Stimulated activated naive CD4-positive, alpha-beta T cell (primary cell): ENCODE measurements at regions not wholly inside any gene's neighbourhood (a gene's known extent, or its start where the extent isn't known, plus 50 kb on each side); places are given as distances from the start of the nearest gene placed in this dataset.

Experiments used
- DNase-seq, 6 experiments: peaks; one replicate each; lab custom pipeline; 2025; lab: John Stamatoyannopoulos, UW

DNA sequence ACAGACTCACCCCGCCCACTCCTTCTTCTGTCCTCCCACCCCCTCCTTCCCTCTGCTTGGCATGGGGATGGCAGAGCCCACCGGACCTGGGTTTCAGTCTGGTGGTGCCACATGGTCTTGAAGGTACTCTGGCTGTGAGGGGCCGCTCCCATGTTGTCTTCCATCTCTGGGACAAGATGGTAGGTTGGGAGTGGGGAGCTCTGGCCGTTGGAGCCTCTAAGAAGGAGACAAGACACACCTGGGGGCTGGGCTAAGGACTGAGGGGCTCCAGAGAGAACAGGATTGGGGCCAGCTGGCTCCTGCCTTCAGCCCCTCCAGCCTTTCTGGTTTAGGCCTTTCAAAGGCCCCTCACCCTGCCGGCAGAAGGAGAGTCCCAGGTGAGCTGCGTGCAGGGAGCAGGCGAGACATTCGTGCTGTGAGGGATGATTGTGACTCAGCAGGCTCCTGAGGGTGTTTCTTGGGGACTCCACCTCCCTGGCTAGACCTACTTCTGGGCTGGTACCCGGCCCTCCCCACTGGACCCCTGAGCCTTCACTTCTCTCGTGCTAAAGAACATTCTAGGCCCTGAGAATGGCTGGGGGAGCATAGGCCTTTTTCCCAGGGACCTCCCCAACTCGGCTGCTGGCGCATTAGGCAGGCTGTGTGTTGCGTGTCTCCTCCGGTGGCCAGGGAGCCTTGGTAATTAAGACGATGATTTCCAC, 128.2 kb upstream of the HAAO start:
- DNase-seq, result no peak

DNA sequence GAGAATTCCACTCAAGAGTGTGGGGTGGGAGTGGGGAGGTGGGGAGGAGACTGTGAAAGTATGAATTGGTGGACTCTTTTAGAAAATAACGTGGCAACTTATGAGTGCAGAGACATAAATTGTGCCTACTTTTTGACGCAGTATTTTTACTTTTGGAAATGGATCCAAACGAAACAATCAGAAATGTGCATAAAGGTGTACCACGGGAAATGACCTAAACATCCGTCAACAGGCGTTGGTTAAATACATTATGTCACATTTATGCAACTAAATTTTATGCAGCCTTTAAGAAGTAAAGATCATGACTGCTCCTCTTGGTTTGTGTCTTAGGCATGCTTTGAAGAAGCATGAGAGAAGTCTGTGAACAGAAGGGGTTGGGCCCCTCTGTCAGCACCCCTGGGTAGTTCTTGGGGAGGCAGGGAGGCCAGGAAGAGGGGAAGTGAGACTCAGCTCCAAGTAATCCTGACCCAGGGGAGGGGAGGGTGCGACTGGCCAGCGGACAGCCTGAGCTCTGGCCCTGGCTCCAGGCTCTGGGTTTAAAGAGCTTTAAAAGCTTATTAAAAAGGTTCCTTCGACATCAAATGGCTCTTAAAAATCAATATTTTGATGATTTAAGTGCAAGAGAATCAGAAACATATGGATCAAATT, 126.4 kb upstream of the HAAO start:
- no peak for DNase-seq

DNA sequence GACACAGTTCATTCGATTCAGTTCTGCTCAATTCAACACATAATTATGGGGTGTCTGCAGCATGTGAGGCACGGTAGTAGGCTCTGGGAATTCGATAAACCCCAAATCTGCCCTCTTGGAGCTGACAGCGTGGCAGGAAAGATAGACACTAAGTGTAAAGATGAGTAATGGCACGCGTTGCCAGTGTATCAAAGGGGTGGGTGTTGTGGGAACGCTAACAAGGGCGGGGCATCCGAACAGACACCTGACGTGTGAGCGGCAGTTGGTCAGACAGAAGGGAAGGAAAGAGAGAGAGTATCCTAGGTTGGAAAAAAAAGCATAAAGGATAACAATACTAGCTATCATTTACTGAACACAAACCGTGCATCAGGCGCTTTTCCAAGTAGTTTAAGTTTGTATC, 125.7 kb upstream of the HAAO start:
- DNase-seq, result no peak

DNA sequence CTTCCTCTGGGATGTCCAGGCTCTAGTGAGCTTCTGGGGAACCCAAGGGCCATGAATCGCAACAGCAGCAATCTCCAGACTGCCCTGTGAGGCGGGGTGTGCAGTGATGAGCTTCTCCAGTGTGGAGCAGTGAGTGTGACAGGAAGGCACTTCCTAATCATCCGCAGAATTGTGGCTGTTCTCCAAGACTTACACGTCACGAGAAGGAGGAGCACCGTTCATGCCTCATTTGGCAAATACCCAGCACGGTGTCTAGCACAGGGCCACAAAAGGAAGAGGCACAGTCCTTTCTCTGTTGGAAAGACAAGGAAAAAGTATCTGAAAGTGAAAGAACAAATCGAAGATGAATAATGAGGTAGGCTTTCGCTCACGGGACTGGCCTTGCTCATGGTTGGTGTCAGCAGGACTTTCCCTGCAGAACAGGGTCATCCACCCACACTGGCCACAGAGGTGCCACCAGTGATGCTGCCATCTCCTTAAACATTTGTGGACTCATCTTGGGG, 125.1 kb upstream of the HAAO start:
- no peak for DNase-seq

DNA sequence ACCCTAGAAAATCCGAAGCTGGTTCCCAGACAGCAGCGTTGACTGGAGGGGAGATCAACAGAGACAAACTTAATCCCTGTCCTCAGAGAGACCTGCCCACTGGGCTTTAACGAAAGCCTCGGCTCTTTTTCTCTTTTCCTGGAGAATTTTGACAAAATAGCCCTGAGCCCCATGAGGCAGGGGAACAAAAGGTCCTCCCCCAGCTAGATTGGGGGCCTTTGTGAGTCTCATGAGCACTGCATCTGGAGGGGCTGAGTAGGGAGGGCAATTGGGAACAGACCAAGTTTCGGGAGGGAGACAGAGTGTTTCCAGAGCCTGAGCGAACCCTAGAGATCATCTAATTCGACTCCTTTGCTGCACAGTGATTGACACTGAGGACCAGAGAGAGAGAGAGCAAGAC, 123.9 kb upstream of the HAAO start:
- DNase-seq, result no peak

DNA sequence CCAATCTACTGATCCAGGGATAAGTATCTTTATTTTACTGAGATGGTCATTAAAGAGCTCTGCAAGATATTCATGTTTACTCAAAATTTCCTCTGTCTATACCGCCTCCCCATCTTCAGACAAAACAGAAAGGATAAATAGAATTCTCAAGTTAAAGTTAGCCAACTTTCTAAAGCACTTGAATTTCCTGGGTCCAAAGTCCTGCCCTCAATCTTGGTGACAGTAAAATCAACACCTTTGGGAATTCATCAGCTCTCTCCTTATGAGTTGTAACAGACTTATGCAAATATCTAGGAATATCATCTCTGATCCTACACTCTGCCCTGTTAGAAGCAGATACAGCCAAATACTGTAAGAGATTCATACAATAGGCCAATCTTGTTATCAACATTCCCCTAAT, 122.5 kb upstream of the HAAO start:
- DNase-seq, result no peak

DNA sequence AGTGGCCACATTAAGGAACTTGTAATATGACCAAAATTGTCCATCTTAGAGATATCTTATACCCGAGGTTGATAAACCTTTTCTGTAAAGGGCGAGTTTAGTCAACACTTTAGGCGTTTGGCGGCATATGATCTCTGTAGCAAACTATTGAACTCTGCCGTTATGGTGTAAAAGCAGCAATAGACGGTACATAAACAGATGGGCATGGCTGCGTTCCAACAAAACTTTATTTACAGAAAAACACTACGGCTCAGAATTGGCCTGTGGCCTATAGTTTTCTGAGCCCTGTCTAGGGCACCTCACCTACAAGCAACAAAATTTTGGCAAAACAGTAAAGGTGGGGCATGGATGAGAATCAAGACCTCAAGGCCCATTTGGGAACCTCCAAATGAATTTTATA, 121.9 kb upstream of the HAAO start:
- DNase-seq, result no peak

DNA sequence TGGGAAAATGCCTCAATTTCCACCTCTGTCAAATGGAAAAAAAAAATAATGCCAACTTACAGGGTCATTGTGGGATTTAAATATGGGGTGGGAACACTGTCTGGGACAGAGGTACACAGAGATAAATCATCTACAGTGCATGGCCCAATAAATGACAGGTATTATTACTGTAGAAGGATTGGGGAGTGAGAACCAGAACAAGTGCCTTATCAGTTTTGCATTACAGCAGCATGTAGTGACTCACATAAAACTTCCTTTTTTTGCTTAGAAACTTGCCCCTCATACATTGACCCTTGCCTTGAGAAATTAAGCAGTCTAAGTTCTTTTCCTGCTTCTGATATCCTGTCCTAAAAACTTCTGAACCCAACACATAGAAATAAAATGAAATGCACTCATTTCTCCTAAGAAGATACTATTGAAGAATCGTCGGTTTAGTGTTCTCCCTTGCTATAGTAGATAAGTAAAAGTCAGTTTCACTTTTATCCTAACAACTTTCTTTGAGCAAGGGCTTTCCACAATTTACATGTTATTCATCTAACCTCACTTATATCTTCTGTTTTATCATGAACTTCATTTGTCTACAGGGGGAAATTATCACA, 121.0 kb upstream of the HAAO start:
- DNase-seq, result no peak

DNA sequence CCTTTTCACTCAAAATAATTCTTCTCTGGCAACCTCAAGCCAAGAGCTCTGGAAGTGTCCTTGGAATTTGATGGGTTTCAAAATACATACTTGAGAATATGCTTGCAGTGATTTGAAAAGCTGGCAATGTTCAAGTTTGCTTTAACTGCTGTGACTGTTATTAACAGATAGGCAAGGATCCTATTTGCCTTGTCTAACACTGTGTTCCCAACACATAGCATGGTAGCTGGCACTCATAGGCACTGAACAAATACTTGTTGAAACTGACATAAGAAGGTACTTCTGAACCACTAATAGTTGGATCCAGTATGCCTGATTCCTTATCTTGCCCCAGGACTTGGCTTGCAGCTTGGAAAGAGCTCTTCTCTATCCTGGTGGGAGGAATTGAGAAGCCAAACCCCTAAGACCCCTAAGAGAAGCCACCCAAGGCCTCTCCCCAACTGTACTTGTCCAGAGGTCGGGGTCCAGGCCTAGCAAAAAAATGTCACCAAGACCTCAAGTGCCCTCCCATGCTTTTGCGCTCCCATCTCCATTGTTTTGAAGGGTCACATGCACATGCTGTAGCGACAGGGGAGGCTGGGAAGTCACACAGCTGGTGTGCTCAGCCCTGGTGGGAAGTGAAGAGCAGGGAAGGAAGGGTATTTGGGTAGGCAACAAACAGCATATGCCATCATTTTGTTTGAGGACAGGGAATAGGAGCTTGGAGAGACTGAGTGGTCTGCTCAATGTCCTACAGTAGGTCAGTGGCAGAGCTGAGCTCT, 118.4 kb upstream of the HAAO start:
- DNase-seq, result no peak

DNA sequence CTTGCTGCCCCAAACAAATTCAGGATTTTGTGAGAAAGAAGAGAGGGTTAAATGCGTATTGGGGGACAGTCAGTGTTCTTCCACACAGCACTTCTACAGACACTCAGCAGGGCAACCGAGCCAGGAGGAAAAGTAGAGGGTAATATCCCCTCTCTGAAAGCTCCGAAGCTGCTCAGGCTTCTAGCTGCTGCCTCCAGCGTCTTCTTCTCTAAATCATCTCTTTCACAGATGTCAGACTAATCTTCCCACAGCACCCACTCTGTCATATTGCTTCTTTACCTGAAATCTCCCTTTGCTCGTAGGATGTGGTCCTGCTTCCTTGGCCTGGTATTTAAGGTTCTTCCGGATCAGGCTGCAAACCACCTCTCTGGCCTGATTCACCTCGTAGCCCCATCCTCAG, 117.6 kb upstream of the HAAO start:
- no peak for DNase-seq

DNA sequence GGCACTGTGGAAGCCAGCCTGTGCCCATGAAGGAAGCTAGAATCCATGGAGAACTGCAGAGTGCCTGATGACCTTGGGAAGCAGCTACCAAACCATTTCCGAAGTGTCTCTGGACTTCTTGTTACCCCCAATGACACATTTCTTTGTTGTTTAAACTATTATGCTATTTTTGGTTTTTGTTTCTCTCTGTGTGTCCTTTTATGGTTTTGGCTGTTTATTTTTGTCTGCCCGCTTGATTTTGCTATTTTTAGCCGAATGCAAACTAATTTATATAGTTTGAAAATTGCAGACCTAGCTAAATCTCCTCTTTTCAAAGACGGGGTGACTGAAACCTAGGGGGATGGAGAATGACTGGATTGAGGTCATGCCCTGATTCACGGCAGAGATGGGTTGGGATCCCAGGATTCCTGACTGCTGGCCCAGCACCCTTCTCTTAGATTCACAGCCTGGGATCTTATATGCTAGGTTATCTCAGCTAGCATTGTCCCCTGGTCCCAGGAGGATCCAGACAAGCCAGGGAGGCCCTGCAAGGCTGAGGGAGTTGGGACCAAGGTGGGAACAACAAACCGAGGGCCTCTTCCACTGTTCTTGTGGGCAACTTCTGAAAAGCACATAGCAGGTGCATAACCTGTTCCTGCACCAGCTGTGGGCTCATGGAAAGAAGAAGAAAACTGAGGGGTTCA, 116.3 kb upstream of the HAAO start:
- no peak for DNase-seq

DNA sequence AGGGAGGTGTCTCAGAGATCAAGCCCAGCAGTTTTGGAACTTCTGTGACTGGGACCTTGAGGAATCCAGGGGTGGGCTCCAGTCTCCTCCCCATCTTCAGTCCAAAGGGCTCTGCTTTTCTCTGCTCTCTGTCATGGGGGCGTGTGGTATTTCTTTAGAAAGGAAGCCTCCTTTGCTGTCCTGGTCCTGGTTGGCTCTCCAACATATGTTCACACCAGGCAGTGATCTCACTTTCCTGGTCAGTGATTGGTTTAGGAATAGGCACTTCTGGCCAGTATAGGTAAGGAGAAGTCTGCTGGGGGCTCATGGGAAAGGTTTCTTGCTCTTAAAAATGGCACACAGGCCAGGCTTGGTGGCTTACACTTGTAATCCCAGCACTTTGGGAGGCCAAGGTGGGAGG, 115.5 kb upstream of the HAAO start:
- DNase-seq, result no peak

DNA sequence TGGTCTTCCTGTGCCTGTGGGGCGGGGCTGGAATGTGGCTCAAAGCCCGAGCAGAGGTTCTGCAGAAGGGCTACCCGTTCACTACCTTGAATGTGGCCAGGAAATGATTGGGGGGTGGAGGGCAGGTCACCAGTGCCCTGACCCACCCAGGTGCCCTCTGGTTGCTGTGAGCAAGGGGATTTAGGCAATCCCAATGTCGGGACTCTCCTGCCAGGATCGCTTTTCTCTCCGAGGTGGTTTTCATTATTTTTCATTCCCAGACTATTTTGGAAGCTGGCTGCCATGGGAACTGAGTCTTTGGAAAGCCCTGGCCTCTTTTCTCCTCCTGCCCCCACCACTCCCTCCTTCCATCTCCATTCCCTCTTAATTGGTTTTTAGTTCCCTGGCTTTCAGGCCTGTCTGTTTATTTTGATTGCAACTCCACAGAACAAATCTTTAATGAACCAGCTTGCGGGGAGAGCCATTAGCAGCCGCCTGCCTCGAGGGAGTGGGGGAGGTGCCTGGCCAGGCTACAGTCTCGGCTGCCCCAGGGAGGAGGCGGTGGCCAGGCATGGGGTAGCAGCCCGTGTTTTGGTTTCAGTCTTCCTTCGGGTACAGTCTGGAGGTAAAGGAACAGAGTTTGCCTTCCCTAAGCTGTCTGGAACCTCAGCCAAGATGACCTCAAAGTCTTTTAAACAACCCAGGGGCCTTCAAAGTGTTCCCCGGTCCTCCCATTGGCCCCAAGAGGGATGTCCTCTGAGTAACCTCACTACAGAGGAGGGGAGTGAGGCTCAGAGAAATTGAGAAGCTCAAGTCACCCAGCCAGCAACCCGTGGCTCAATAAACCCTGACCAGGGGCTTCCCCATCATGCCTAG, 114.4 kb upstream of the HAAO start:
- DNase-seq, result no peak

DNA sequence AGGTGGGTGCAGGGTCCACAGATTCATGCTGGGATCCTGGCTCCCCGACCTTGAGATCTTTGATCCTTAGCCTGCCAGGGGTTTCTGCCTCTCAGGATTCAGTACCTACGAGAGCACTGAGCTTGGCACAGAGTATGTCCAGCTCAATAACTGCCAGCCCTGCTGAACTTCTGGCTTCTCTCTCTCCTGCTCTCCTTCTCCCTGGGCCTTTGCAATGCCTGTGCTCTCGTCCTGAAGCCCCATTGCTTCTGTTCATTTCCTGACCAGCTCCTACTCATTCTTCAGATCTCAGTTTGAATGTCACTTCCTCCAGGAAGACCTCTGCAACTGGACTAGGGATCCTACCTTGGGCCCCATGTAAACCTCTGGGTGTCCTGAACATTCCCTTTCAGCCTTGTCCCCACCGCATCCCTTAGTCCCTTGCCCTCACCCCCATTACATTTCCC, 113.8 kb upstream of the HAAO start:
- no peak for DNase-seq

DNA sequence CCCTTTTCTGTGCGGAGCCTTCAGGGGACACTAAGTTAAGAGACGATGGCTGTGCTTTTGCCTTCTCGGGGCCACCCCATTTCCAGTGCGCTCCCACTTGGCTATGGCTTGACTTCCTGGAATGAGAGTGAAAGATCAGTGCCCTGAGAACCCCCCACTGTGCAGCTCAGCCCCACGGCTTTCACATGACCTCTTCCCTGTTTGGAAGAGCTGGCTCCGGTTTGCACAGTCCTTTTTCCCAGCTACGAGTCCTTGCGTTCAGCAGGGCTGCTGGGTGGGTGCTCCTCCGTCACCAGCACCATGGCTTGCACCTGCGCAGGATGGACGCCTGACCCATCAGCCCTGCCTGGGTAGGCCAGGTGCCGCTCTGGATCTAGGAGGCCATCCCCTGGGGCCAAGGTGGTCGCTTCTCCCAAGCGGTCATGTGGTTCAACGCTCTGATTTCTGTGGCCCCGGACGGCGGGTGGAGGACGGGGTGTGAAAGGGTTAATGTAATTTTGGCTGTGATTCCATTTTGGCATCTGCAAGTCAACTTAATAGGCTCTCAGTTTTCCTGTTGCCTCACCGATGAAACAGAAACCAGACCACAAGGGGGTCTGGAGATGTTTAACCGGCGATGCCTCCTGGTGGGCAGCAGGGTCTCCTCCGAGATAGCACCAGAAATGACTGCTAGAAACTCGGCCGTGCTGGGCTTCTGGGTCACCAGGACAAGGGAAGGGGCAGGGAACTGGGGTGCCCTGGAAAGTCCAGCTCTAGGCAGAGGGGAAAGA, 113.1 kb upstream of the HAAO start:
- DNase-seq, result no peak

DNA sequence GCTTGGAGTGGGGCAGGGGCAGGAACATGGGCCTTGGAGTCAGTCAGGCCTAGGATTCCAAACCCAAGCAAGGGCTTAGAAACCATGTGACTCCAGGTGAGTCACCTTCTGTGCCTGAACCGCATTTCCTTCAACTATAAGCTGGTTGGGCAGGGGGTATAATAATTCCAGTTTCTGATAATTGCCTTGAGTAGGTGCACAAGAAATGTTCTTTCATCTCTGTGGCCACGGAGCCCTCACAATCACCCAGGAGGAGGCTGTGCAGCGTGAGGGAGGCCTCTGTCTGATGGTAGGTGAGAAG, 112.1 kb upstream of the HAAO start:
- no peak for DNase-seq

DNA sequence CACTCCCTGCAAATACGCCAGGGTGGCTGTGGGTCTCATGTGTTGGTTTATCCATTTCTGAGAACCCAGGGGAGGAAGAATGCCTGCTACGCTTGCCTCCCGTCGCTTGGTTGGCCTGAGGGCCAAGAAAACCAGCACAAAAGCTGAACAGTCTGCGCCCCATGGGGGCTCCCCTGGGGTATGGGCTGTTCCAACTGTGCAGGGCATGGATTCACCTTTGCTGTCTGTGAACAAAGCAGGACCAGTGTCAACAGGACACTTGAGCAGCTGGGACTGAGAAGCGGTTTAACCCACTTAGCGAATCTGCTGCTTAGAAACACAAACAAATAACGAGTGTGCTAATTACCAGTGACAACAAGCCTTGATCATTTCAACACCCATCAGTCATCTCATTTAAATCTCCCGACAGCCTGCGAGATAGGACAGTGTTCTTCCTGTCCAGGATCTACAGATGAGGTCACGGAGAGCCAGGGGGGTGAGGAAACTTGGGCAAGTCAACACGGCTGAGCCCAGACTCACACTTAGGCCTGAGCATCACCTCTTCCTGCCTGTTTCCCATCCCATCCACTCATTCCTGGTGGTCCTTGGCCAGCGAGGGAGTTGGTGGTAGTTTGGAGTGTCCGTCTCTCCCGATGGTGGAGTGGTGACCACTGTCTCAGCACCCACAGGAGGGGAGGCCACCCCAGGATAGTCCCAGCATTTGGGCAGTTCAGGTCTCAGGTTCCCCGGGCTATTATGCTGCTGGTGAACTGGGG, 111.6 kb upstream of the HAAO start:
- DNase-seq, result no peak

DNA sequence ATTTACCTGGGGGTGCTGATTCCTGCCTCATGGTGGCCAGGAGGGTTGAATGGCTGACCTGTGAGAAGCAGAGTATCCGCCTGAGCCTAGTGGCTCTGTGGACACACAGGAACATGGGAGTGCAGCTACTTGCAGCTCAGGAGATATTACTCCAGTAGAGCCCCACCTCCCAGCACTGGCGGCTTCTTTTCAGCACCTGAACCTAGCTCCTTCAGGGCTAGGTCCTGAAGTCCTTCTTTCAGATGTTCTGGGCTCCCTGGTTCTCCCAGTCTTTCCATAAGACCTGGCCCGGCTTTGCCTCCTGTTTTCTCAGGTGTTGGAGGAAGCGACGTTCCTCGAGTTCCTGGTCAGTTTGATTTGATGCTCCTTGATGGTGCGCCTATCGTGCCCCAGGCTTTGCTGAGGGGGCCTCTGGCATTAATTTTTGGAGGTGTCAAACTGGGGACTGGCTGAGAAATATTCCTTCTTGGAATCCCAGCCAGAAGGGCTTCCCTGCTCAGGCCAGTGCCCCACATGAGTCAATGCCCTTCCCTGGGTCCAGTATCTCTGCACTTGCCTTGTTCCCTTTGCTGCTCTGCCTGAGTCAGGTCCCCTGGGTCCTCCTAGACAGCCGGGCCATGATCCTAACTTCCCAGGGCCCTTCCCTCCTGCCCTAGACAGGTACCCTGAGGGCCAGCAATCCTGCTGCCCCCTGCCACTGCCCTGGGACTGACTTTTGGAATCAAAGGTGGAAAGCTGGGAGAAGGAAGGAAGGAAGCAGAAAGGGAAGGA, 110.7 kb upstream of the HAAO start:
- no peak for DNase-seq

DNA sequence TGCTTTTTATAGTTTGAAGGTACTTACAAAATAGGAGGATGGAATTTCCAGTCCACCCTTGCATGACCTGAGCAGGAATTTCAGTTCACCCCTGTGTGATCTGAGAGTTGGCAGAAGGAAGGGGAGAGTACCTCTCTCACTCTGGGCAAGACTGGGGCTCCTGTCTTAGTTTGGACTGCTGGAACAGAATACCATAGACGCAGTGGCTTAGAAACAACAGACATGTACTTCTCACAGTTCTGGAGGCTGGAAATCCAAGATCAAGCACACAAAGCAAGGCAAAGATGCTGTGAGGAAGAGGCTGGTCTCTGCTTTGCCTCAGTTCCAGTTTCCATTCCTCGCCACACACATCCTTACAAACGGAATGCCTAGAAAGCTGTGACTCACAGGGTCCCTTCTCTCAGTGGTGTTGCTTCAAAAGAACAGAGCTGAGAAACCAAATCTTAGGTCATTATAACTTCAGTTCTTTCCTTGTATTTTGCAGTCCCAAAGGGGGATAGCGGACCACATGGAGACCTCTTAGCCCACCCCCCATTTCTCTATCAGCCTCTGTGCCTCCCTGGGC, 108.8 kb upstream of the HAAO start:
- DNase-seq, result no peak
